ENCODE measurements at regions not wholly inside any gene's neighbourhood (a gene's known extent, or its start where the extent isn't known, plus 50 kb on each side); places are given as distances from the start of the nearest gene placed in this dataset.

DNA sequence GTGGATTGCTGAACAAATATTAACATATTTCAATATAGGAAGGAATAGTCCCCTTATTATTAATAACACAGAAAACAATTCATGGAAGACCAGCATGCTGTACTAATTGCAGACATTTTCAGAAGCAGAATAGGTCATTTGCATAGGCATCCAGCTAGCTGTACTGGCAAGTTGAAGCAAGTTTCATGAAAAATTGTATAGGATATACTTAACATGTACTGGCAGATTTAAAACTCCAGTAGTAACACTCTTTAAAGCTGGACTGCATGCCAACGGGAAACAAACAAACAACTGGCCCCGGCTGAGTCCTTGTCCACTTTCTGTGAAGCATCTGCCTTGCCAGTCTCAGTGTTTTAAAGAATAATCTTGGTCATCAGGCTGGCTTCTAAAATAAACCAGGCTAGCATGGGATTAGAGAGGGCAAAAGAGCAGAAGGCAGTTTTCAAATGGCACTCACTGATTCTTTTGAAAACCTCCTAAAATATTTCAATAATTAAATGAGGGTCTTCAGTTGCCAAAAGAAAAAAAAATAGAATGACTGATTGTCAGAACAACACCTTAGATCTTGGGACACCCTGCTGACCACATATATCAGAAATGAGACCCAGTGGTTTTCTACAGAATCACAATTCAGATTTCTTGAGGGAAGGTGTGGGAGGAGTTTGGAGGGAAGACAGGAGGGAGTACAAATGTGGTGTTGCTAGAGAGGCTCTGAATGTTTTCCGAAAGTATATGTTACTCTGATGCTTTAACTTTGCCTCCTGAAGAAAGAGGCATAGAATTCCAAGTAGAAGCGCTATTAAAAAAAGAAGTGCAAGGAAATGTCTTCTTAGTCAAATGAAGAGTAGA, 122.5 kb upstream of the KRAS start:
- no peaks in the 10 kb centered on the region for H3K36me3 Mint-ChIP-seq (ENCODE audit: low read depth, unreplicated experiment)
- no peaks in the 10 kb centered on the region for H3K79me2 ChIP-seq (ENCODE audit: insufficient read depth, low read length)
- no peaks in the 10 kb centered on the region for H3K36me3 ChIP-seq (ENCODE audit: insufficient read depth, low read length)
- H4K20me1 ChIP-seq (ENCODE audit: insufficient read depth, low read length): no peaks in the 10 kb centered on the region
- TF ChIP-seq, protein P1, sequence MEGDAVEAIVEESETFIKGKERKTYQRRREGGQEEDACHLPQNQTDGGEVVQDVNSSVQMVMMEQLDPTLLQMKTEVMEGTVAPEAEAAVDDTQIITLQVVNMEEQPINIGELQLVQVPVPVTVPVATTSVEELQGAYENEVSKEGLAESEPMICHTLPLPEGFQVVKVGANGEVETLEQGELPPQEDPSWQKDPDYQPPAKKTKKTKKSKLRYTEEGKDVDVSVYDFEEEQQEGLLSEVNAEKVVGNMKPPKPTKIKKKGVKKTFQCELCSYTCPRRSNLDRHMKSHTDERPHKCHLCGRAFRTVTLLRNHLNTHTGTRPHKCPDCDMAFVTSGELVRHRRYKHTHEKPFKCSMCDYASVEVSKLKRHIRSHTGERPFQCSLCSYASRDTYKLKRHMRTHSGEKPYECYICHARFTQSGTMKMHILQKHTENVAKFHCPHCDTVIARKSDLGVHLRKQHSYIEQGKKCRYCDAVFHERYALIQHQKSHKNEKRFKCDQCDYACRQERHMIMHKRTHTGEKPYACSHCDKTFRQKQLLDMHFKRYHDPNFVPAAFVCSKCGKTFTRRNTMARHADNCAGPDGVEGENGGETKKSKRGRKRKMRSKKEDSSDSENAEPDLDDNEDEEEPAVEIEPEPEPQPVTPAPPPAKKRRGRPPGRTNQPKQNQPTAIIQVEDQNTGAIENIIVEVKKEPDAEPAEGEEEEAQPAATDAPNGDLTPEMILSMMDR (IDR thresholded peaks at IDR 0.05; ENCODE audit: insufficient read depth, low read depth, low read length): no peak
- no peak for TF ChIP-seq EZH2 (IDR thresholded peaks at IDR 0.05; ENCODE audit: insufficient read depth, low read length)
- H3K4me2 ChIP-seq (ENCODE audit: low read length): no peak overlapping the region
- H3K4me1 Mint-ChIP-seq (ENCODE audit: low read depth, unreplicated experiment): peaks cover 7% of the 10 kb centered on the region
- no peak for DNase-seq (ENCODE audit: low read depth)
- no peak overlapping the region for H3K27ac Mint-ChIP-seq (ENCODE audit: unreplicated experiment)
- H3K27ac ChIP-seq (ENCODE audit: low read depth, low read length): no peak overlapping the region
- no peak overlapping the region for H3K9ac ChIP-seq (ENCODE audit: low read length)
- no peak overlapping the region for H3K4me3 Mint-ChIP-seq (ENCODE audit: unreplicated experiment)
- H3K27me3 ChIP-seq (ENCODE audit: insufficient read depth, low read length): no peaks in the 10 kb centered on the region
- no peak overlapping the region for H3K4me3 ChIP-seq (ENCODE audit: insufficient read depth, low read depth, low read length)
- H3K4me1 ChIP-seq (ENCODE audit: insufficient read depth, low read length): peaks cover 3% of the 10 kb centered on the region
- no peak overlapping the region for H2AFZ ChIP-seq (ENCODE audit: low read depth, low read length)
- no peaks in the 10 kb centered on the region for H3K9me3 ChIP-seq (ENCODE audit: insufficient read depth, low read depth, low read length)
- no peaks in the 10 kb centered on the region for H3K27me3 Mint-ChIP-seq (ENCODE audit: low read depth, unreplicated experiment)
- no peak for FAIRE-seq
- no peaks in the 10 kb centered on the region for H3K9me3 Mint-ChIP-seq (ENCODE audit: unreplicated experiment)

DNA sequence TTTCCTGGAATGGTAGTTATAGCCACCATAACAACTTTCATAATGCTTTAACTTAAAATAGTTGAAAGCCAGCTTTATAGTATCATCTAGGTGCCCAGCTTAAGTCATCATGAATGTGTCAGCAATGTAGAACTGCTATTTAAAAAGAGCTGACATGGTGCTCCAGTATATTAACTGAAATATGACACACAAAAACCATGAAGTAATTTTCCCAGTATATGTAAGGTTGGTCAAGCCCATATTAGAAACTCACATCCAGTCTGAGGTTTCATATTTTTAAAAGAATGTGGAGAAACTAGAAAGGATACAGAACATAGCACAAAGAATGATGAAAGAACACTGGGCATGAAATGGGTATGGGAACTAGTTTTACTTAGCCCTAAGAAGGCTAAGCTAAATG, 121.3 kb upstream of the KRAS start:
- no peak overlapping the region for H3K27ac Mint-ChIP-seq (ENCODE audit: unreplicated experiment)
- no peak overlapping the region for H3K9ac ChIP-seq (ENCODE audit: low read length)
- no peak for FAIRE-seq
- TF ChIP-seq, protein P1 (IDR thresholded peaks at IDR 0.05; ENCODE audit: insufficient read depth, low read depth, low read length): no peak
- no peak for TF ChIP-seq EZH2 (IDR thresholded peaks at IDR 0.05; ENCODE audit: insufficient read depth, low read length)
- H3K4me3 Mint-ChIP-seq (ENCODE audit: unreplicated experiment): no peak overlapping the region
- no peaks in the 10 kb centered on the region for H3K9me3 ChIP-seq (ENCODE audit: insufficient read depth, low read depth, low read length)
- no peaks in the 10 kb centered on the region for H3K4me1 ChIP-seq (ENCODE audit: insufficient read depth, low read length)
- H2AFZ ChIP-seq (ENCODE audit: low read depth, low read length): no peak overlapping the region
- H3K4me2 ChIP-seq (ENCODE audit: low read length): no peak overlapping the region
- H3K79me2 ChIP-seq (ENCODE audit: insufficient read depth, low read length): no peaks in the 10 kb centered on the region
- H3K4me3 ChIP-seq (ENCODE audit: insufficient read depth, low read depth, low read length): no peak overlapping the region
- no peaks in the 10 kb centered on the region for H3K36me3 Mint-ChIP-seq (ENCODE audit: low read depth, unreplicated experiment)
- H3K9me3 Mint-ChIP-seq (ENCODE audit: unreplicated experiment): no peaks in the 10 kb centered on the region
- no peaks in the 10 kb centered on the region for H3K27me3 ChIP-seq (ENCODE audit: insufficient read depth, low read length)
- DNase-seq (ENCODE audit: low read depth): no peak
- no peaks in the 10 kb centered on the region for H3K36me3 ChIP-seq (ENCODE audit: insufficient read depth, low read length)
- H3K27ac ChIP-seq (ENCODE audit: low read depth, low read length): no peak overlapping the region
- no peaks in the 10 kb centered on the region for H3K27me3 Mint-ChIP-seq (ENCODE audit: low read depth, unreplicated experiment)
- H3K4me1 Mint-ChIP-seq (ENCODE audit: low read depth, unreplicated experiment): no peaks in the 10 kb centered on the region
- no peaks in the 10 kb centered on the region for H4K20me1 ChIP-seq (ENCODE audit: insufficient read depth, low read length)

DNA sequence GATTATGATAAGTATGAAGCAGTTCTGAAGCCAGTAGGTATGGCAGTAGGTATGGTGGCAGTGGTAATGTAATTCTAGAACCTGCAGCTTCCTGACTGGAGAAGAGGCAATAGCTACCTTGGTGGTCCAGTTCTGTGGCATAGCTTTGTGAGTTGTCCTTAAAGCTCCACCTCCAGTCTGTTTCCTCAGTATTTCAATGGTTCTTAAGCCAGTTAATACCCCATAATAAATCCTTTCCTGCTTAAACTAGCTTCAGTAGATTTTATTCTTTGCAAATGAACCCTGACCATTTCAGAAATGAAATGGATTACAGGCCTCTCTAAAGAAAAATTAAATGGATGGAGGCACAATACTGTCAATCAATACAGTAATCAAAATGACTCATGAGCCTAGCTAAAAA, 117.8 kb upstream of the KRAS start:
- no peak overlapping the region for H3K9ac ChIP-seq (ENCODE audit: low read length)
- H3K9me3 ChIP-seq (ENCODE audit: insufficient read depth, low read depth, low read length): no peaks in the 10 kb centered on the region
- H3K4me3 ChIP-seq (ENCODE audit: insufficient read depth, low read depth, low read length): no peak overlapping the region
- no peak overlapping the region for H3K4me2 ChIP-seq (ENCODE audit: low read length)
- Mint-ChIP-seq H3K9me3 (ENCODE audit: unreplicated experiment) (no peaks in the 10 kb centered on the region), H3K36me3 (ENCODE audit: low read depth, unreplicated experiment) (no peaks in the 10 kb centered on the region), H3K27me3 (ENCODE audit: low read depth, unreplicated experiment) (no peaks in the 10 kb centered on the region), H3K27ac (ENCODE audit: unreplicated experiment) (no peak overlapping the region), H3K4me3 (ENCODE audit: unreplicated experiment) (no peak overlapping the region), H3K4me1 (ENCODE audit: low read depth, unreplicated experiment) (no peaks in the 10 kb centered on the region)
- H3K36me3 ChIP-seq (ENCODE audit: insufficient read depth, low read length): no peaks in the 10 kb centered on the region
- H3K27me3 ChIP-seq (ENCODE audit: insufficient read depth, low read length): no peaks in the 10 kb centered on the region
- no peaks in the 10 kb centered on the region for H4K20me1 ChIP-seq (ENCODE audit: insufficient read depth, low read length)
- no peak for TF ChIP-seq EZH2 (IDR thresholded peaks at IDR 0.05; ENCODE audit: insufficient read depth, low read length)
- TF ChIP-seq, protein P1 (IDR thresholded peaks at IDR 0.05; ENCODE audit: insufficient read depth, low read depth, low read length): no peak
- H3K4me1 ChIP-seq (ENCODE audit: insufficient read depth, low read length): no peaks in the 10 kb centered on the region
- no peak overlapping the region for H3K27ac ChIP-seq (ENCODE audit: low read depth, low read length)
- H2AFZ ChIP-seq (ENCODE audit: low read depth, low read length): no peak overlapping the region
- no peak for FAIRE-seq
- DNase-seq (ENCODE audit: low read depth): no peak
- H3K79me2 ChIP-seq (ENCODE audit: insufficient read depth, low read length): no peaks in the 10 kb centered on the region
